GM12878 (cell line): ENCODE measurements at regions not wholly inside any gene's neighbourhood (a gene's known extent, or its start where the extent isn't known, plus 50 kb on each side); places are given as distances from the start of the nearest gene placed in this dataset.

ENCODE experiments used
- BCL11A ChIP-seq: IDR thresholded peaks from 2 replicates; pipeline ENCODE4 v1.6.1; 2011; ENCODE audit warnings: low read depth, low read length
- E2F4 ChIP-seq: IDR thresholded peaks from 2 replicates; pipeline ENCODE4 v1.6.1; 2012; ENCODE audit warnings: low read depth, low read length, improper control_type of control experiment
- HDAC6 ChIP-seq: fragments of 200-600 bp; sonication (generic); IDR thresholded peaks from one replicate; pipeline ENCODE4 v1.8.0; 2017; ENCODE audit warnings: antibody characterized with exemption; ENCODE audit not compliant: unreplicated experiment
- MXI1 ChIP-seq: fragments of 150-350 bp; IDR thresholded peaks from 2 replicates; pipeline ENCODE4 v1.6.1; 2011; ENCODE audit warnings: low read depth, mild to moderate bottlenecking, inconsistent platforms, low read length, improper control_type of control experiment
- NFXL1 ChIP-seq: fragments of 450-650 bp; IDR thresholded peaks from 2 replicates; pipeline ENCODE4 v1.6.1; 2017; ENCODE audit warnings: antibody characterized with exemption, mild to moderate bottlenecking, borderline replicate concordance
- POLR2AphosphoS2 ChIP-seq: IDR thresholded peaks from 2 replicates; pipeline ENCODE4 v1.6.1; 2011; ENCODE audit warnings: low read depth, mild to moderate bottlenecking, low read length, improper control_type of control experiment, moderate library complexity
- RAD51 ChIP-seq: fragments of 450-650 bp; IDR thresholded peaks from 2 replicates; pipeline ENCODE4 v1.6.1; 2016; ENCODE audit warnings: moderate library complexity, mild to moderate bottlenecking, inconsistent platforms
- REST ChIP-seq: IDR thresholded peaks from 2 replicates; pipeline ENCODE4 v1.6.1; 2012; ENCODE audit warnings: mild to moderate bottlenecking, low read depth, low read length
- SPI1 ChIP-seq: IDR thresholded peaks from 2 replicates; pipeline ENCODE4 v1.6.1; 2011; ENCODE audit warnings: low read depth, mild to moderate bottlenecking, low read length, moderate library complexity, borderline replicate concordance; ENCODE audit not compliant: insufficient read depth
- SRF ChIP-seq, 2 experiments: IDR thresholded peaks; 2 replicates each; pipeline ENCODE4 v1.6.1; 2011; ENCODE audit warnings: low read depth in 2 of 2, low read length in 2 of 2, mild to moderate bottlenecking in 1 of 2, moderate library complexity in 1 of 2
- TF ChIP-seq, protein P1 (sequence below), 3 experiments: IDR thresholded peaks in 2 of 3; conservative IDR thresholded peaks in 1 of 3; 2 replicates each; pipeline ENCODE4 v1.5.1; 2011; ENCODE audit warnings: low read depth in 3 of 3, low read length in 3 of 3, mild to moderate bottlenecking in 3 of 3, control low read depth in 2 of 3, moderate library complexity in 2 of 3, inconsistent platforms in 1 of 3, mixed read lengths in 1 of 3; ENCODE audit not compliant: control insufficient read depth in 2 of 3, insufficient read depth in 1 of 3; ENCODE audit errors: extremely low read depth in 1 of 3

GRCh38 chr2:107570876-107571275 lies 255.8 kb upstream of the RGPD4 start:
- no peak for TF ChIP-seq SPI1
- TF ChIP-seq, protein P1, sequence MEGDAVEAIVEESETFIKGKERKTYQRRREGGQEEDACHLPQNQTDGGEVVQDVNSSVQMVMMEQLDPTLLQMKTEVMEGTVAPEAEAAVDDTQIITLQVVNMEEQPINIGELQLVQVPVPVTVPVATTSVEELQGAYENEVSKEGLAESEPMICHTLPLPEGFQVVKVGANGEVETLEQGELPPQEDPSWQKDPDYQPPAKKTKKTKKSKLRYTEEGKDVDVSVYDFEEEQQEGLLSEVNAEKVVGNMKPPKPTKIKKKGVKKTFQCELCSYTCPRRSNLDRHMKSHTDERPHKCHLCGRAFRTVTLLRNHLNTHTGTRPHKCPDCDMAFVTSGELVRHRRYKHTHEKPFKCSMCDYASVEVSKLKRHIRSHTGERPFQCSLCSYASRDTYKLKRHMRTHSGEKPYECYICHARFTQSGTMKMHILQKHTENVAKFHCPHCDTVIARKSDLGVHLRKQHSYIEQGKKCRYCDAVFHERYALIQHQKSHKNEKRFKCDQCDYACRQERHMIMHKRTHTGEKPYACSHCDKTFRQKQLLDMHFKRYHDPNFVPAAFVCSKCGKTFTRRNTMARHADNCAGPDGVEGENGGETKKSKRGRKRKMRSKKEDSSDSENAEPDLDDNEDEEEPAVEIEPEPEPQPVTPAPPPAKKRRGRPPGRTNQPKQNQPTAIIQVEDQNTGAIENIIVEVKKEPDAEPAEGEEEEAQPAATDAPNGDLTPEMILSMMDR (IDR thresholded peaks at IDR 0.05 in 2 of 3, conservative IDR thresholded peaks at IDR 0.05 in 1 of 3; ENCODE audit: control insufficient read depth in 2 of 3, extremely low read depth in 1 of 3, insufficient read depth in 1 of 3, low read depth in 3 of 3, low read length in 3 of 3), result no peak
- TF ChIP-seq MXI1, result no peak
- no peak for TF ChIP-seq BCL11A
- TF ChIP-seq REST, result no peak
- TF ChIP-seq POLR2AphosphoS2, result no peak
- no peak for TF ChIP-seq RAD51
- TF ChIP-seq SRF (IDR thresholded peaks at IDR 0.05; ENCODE audit: low read depth in 2 of 2, low read length in 2 of 2), result no peak
- TF ChIP-seq E2F4, result no peak
- TF ChIP-seq NFXL1, result no peak
- no peak for TF ChIP-seq HDAC6
